Smooth muscle cell of the brain vasculature (primary cell): ENCODE measurements at regions not wholly inside any gene's neighbourhood (a gene's known extent, or its start where the extent isn't known, plus 50 kb on each side); places are given as distances from the start of the nearest gene placed in this dataset.

Experiments used
- DNase-seq: peaks from one replicate; pipeline ENCODE4 v3.0.0-alpha.2; 2012; ENCODE audit warnings: low read depth, low spot score

DNA sequence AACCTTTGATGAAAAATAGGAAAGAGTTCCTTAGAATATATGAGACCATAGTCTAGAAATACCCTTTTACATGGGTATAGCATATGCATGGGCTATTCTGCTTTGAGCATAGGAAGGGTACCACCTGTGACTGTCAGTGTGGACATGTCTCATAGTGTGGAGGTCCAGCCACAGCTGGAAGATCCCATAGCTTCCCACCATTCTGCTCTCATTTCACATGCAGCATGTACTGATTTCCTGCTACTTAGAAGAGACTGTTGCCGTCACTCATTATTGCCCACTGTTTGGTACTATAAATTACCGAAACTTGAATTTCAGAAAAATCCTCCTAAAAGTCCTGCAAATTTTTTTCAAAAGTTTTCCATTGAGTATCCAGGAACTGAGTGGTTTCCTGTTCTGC lies 477.8 kb upstream of the DAB2 start:
- no peak for DNase-seq

GRCh38 chr5:39898731-39899130 lies 474.0 kb upstream of the DAB2 start:
- no peak for DNase-seq

DNA sequence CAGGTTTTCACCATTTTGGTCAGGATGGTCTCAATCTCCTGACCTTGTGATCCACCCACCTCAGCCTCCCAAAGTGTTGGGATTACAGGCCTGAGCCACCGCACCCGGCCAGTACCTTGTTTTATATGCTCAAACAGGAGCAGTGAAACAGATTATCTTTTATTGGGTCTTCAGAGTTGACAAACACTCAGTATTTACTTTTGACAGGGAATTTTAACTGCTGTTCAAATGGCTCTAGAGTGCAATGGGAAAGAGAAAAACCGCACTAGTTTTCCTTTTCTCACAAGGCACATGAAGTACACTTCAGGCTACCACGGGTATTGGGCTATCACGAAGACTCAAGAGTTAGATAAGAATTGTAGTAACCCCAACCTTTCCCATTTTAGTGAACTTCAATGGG lies 471.9 kb upstream of the DAB2 start:
- no peak for DNase-seq

DNA sequence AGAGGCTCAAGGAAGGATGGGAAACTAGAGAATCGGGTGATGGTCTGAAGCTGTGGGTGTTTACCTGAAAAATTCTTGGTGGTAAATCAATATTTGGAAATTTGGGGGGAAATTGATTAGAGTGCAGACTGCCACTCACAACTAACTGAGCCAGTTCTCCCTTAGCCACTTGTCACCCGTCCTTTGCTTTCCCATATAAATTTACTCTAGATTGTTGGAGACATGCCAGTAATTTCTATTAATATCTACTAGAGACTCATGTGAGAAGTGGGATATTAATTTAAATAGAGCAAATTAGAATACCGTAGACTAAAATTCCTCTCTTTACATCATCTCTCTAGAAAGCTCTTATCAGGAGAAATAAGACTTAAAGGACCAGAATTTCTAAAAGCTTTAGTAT lies 471.3 kb upstream of the DAB2 start:
- no peak for DNase-seq

- DNase-seq: no peak
These were observed 467.9 kb upstream of the DAB2 start for GRCh38 chr5:39892708-39893107.

- DNase-seq: no peak
These were observed 466.6 kb upstream of the DAB2 start for GRCh38 chr5:39891376-39891775.

DNA sequence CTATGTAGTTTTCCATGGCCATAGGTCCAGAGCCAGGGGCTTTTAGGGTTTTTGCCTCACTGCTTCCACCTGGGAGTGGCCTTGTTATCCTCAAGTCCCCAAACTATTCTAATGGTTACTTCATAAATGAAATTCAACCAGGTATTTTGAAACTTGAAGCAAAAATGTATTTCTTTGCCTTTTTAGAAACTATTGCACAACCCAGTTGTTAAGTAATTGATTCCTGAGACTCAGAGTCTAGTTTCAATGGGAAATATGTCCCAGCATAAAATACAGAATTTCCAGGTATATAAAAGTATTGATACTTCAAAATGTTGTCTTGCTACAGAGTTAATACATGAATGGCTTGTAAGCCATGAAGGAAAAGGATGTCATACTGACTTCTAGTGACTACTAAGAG lies 456.2 kb upstream of the DAB2 start:
- DNase-seq: no peak

- no peak for DNase-seq
These were observed 452.7 kb upstream of the DAB2 start for GRCh38 chr5:39877479-39877878.

GRCh38 chr5:39876146-39876545 lies 451.4 kb upstream of the DAB2 start:
- DNase-seq: no peak

- no peak for DNase-seq
These were observed 445.4 kb upstream of the DAB2 start for GRCh38 chr5:39870137-39870536.

DNA sequence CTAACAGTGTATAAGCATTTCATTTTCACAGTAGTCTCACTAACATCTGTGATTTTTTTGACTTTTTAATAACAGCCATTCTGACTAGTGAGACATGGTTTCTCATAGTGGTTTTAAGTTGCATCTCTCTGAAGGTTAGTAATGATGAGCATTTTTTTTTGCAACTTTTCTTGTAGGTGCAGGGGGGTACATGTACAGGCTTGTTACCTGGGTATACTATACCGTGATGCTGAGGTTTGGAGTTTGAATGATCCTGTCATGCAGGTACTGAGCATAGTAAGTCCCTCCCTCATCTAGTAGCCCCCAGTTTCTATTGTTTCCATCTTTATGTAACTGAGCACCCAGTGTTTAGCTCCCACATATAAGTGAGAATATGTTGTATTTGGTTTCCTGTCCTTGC lies 444.6 kb upstream of the DAB2 start:
- no peak for DNase-seq

- DNase-seq: no peak
These were observed 443.1 kb upstream of the DAB2 start for GRCh38 chr5:39867923-39868322.

GRCh38 chr5:39863926-39864552 lies 439.3 kb upstream of the DAB2 start:
- no peak for DNase-seq

GRCh38 chr5:39857041-39857440 lies 432.3 kb upstream of the DAB2 start:
- DNase-seq: no peak

- no peak for DNase-seq
These were observed 430.1 kb upstream of the DAB2 start for GRCh38 chr5:39854771-39855410.

DNA sequence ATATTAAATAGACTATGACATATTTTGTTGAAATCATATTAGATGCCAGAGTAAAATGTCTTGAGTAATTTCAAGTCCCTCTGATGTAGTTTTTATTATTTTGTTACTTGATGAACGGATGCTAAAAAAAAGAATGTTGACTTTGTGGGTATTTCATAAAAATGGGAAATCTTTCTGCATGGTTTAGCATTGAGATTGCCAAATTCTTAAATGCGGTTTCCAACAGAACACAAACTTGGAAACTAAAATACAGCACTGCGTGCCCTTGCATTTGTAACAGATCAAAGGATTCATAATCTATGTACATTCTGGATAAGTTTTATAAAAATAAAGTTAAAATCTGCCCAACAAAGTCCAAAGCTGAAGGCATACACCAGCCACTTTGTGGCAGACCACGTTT lies 425.5 kb upstream of the DAB2 start:
- DNase-seq: no peak

DNA sequence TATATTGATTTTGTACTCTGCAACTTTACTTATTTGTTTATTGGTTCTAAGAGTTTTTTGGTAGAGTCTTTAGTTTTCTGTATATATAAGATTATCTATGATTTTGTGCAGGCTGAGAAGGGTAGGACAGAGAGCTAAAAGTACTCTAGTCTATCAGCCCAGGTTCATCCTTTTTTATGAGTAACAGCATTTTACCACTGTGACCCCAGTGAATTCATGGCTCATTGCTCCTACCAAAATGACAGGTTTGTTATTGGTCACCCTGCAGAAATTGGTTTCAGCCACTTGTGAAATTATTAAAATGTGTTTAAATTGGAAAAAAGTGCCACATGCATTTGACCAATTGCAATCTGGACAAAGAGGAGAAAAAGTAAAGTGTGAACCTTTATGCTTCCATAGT lies 421.4 kb upstream of the DAB2 start:
- DNase-seq: no peak

- DNase-seq: no peak
These were observed 419.0 kb upstream of the DAB2 start for GRCh38 chr5:39843767-39844166.

DNA sequence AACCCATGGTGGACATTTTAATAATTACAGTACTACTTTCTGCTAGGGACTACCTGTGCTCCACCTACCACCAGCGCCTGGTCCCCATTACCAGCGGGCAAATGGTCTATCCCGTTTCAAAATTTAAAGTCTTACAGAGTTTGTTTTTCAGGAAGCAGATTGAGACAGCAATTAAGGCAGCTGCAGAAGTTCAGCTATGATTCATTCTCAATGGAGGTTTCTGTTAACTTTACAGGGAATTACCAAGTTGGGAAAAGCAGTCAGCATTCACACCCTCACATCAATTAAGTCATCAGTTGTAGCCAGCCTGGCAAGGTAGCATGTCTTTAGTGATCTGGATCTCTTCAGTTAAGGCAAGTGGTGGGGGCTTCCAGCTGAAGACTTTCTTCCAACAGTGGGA lies 410.6 kb upstream of the DAB2 start:
- DNase-seq: no peak

DNA sequence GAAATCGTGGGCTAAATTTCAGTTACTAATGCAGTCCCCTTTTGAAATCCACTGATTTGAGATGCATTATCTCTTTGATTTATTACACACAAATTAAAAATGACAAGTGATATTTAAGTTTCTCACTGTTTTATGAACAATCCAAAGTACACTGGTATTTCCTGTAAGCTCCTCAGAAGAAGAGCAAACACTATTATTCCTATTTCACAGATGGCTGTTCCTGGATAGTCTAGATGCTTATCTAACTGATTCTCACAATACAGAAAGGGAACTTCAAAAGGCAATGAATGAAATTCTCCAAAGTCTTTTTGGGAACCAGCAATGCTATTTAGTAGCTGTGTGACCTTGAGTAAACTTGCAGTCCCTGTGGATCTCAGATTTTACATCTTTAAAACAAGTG lies 404.7 kb upstream of the DAB2 start:
- no peak for DNase-seq

DNA sequence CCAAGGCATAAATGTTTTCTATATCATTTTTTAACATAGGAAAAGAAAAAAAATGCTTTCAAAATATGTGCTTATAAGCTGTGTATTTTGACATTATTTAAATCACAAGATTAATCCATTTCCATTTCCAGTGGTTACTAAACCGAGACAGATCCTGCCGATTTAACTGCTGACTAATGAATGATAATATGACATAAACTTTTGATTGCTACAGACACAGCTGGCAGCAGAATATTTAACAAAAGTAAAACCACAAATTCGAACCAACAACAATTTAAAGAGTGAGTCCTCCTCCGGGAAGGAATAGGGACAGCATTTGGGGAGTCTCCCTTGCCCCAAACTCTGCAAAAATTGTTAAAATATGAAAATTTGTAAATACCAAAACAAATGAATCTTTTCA lies 401.3 kb upstream of the DAB2 start:
- no peak for DNase-seq

GRCh38 chr5:39825301-39825700 lies 400.5 kb upstream of the DAB2 start:
- DNase-seq: no peak

- DNase-seq: no peak
These were observed 397.2 kb upstream of the DAB2 start for GRCh38 chr5:39822020-39822419.

DNA sequence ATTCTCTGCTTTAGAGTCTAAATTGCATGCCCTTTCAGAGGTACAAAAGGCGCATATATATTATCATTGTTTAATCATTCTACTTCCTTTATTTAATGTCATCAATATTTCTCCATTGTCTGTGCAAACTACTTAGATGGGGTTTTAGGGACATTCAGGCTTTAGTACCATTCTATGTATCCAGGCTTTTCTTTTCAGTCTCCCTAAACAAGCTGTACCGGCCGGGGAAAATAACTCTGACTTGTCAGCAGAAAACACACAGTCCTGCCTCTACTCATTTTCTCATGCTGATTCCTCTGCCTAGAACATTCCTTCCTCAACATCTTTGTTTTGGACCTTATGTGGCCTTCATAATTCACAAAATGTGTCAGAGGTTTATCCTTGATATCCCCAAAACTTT lies 392.1 kb upstream of the DAB2 start:
- DNase-seq: no peak
